GM21381 (cell line): ENCODE measurements at regions not wholly inside any gene's neighbourhood (a gene's known extent, or its start where the extent isn't known, plus 50 kb on each side); places are given as distances from the start of the nearest gene placed in this dataset.

Experiments
- ATAC-seq: cut with Tn5 transposase; IDR thresholded peaks from one replicate; pipeline ENCODE4 v1.9.1; 2021; ENCODE audit warnings: mild to moderate bottlenecking, moderate library complexity; ENCODE audit not compliant: unreplicated experiment

DNA sequence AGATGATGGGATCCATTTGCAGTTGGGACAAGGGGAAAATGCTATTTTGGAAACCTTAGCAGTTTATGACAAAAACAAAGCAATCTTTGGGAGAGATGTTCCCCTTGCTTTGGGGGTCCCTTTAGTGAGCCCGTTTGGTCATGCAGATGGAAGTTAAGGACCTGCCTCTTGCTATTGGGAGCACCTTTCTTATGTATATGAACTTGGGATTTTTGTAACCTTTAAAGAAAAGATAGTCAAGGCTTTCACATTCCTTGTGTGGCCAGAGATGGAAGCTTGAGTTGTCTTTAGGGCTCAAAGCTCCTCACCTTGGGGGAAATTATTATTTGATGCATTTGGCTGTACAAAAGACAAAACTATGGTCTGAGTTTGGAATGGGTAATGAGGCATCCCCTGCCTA, 179.0 kb upstream of the PLPP4 start:
- no peak for ATAC-seq

GRCh38 chr10:120279196-120279595, 177.8 kb upstream of the PLPP4 start:
- no peak for ATAC-seq

DNA sequence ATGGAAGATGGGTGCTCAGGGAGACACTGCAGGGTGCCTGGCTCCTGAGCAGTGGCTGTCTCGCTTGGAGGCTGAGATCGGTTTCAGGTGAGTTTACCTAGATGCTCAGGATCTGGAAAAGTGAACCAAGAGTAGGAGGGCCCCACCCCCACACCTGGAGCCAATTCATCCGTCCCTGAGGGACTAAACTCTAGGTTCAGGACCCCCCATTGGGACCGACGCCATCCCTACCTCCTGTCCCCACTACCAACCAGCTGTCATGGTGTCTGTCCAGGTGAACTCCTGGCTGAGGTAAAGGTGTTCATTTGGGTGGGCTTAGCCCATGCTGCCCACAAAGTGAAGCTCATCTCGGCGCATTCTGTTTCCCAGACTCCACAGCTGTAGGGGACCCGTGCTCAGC, 174.6 kb upstream of the PLPP4 start:
- no peak for ATAC-seq

GRCh38 chr10:120282846-120283492, 174.1 kb upstream of the PLPP4 start:
- no peak for ATAC-seq

GRCh38 chr10:120285408-120285807, 171.6 kb upstream of the PLPP4 start:
- no peak for ATAC-seq

GRCh38 chr10:120286280-120286679, 170.7 kb upstream of the PLPP4 start:
- no peak for ATAC-seq

DNA sequence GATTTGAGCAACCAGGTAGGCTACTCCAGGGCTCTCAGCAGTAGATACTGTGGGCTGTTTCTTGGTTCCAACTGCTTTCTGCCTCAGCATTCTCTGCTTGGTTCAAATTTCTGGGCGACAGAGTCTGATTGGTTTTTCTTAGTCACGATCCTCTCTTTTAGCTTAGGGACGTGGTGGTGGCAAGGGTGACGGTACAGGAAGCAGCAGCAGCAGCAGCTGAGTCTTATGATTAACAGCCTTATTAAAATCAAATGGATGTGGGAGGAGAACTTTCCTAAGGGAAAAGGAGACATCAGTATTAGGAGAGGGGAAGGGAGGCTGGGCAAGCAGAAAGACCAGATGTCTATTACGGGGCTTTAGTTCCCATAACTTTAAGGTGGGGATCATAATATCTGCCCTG, 156.5 kb upstream of the PLPP4 start:
- no peak for ATAC-seq

DNA sequence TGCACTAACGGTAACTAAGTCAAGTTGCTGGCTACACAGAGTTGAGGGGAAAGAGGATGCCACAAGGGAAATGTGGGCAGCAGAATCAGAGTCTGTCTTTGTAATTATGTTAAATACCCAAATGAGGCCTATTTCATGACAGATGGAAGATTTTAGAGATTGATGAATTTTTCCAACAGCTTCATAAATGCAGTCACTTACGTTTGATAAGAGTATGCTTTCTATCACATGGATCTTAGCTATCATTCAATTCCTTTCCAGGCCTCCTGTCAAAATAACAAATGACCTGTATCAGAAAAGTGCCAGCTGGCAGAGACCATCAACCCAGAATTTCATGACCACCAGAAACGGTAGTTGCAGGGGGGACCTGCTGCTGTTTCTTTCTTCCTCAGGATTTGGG, 148.4 kb upstream of the PLPP4 start:
- no peak for ATAC-seq

GRCh38 chr10:120313715-120314114, 143.3 kb upstream of the PLPP4 start:
- no peak for ATAC-seq

GRCh38 chr10:120314442-120314841, 142.6 kb upstream of the PLPP4 start:
- no peak for ATAC-seq

GRCh38 chr10:120318862-120319261, 138.2 kb upstream of the PLPP4 start:
- no peak for ATAC-seq

DNA sequence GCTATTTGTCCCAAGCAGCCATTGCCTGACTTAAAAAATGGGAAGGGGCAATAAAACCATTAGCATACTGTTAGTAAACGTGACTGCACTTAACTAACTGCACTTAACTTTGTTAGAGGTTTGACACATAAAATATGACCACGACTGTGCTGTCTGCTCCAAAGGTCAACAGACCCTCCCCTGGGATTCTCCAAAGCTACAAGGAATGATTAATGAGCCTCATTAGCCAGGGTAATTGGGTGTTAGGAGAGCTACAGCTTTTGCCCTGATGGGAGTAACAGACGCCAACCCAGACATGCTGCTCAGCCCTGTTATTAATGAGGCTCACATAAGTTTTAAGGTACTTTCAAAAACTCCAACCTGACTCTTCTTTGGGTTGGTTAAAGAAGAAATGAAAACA, 129.4 kb upstream of the PLPP4 start:
- ATAC-seq, result no peak

DNA sequence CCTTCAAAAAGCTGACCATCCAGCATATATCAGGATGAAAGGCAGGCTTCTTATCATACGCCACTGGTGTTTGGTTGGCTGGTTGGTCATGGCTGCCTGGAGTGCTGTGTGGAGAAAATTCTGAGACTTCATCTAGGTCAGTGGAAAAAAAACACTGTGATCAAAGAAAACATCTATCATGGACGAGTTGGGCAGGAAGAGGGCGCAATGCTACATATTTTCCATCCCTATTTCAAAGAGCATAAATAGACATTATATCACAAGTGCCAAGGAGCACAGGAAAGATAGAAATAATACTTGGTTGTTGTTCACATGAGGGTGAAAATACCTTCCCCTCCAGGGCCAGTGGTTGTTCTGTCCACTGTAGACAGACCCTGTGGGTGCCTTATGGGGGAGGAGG, 128.4 kb upstream of the PLPP4 start:
- no peak for ATAC-seq

DNA sequence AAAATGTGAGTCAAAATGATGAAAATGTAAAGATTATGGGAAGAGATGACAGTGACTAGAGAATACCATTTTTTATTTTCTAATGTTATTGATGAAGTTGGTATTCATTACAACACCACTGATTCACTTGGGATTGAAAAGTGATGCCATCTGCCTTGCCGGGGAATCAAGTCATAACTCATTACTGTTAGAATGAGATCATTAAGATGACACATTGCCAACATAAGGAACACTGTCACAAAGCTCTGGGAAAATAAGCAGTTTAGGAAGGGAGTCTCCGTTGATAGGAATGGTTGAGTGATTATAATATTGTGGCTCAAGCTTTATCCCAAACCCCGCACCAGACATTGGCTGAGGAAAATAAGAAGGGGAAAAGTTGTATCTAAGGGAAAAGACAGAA, 121.5 kb upstream of the PLPP4 start:
- ATAC-seq, result no peak

GRCh38 chr10:120336306-120336910, 120.6 kb upstream of the PLPP4 start:
- ATAC-seq, result no peak

GRCh38 chr10:120336911-120337540, 120.0 kb upstream of the PLPP4 start:
- ATAC-seq, result no peak

DNA sequence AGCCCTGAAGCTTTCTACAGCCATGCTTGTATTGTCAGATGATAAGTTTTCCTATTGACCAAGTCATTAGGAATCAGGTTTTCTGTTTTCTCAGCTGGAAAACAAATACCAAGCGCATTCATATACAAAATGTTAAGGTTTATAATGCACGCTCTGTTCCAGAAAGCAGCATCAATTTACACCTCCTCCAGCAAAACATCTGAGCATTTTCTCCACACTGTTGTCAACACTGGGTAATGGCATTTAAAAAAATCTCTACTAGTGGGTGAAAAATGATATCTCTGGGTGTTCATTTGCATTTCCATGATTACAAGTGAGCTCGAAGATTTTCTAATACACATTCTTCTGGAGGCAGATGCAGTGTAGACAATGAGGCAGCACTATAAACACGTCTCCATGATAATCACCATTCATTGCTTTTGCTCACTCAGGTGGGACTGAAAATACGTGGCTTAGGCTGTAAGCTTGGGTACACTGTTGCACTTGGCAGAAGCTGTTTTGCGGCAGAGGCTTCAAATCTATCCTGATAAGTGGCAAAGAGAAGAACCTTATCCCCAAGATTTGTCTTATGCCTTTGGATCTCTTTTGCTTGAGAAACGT, 114.8 kb upstream of the PLPP4 start:
- no peak for ATAC-seq

DNA sequence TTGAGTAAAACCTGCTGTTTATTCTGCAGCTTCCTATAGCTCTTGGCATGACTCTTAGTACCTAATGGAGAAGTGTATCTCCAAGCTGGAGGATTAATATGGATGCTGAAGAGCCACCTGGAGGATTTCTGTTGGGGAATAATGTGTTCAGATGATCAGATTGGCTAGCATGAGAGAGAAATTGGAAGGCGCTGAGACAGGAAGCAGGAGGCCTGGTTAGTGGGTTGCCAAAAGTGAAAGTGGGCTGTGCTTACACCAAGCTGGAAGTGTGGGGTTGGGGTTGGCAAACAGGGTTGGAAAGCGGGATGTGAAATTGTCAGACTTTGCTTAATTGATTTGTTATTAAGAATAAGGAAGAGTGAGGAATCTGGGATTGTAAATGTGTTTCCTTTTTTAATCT, 111.8 kb upstream of the PLPP4 start:
- no peak for ATAC-seq

DNA sequence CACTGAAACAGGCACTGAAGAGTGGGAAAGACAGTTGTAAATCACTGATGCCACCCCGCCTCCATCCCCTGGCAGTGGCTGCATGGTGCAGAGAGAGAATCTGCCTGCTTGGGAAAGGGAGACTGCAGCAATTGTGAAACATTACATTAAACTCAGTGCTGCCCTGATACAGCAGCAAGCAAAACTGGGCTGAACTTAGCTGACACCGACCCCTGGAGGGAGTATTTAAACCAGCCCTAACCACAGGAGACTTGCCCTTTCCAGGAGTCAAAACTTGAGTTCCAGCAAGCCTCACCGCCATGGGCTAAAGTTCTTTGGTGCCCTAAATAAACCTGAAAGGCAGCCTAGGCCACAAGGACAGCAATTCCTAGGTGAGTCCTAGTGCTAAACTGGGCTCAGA, 109.4 kb upstream of the PLPP4 start:
- no peak for ATAC-seq

DNA sequence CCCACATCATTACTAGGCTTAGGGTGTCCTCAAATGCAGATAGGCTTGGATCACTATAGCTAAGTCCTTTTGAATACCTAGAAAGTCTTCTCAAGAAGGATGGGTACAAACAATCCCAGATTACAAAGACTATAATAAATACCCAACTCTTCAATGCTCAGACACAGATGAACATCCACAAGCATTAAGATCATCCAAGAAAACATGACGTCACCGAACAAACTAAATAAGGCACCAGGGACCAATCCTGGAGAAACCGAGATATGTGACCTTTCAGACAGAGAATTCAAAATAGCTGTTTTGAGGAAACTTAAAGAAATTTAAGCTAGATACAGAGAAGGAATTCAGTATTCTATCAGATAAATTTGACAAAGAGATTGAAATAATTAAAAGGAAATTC, 108.0 kb upstream of the PLPP4 start:
- no peak for ATAC-seq

DNA sequence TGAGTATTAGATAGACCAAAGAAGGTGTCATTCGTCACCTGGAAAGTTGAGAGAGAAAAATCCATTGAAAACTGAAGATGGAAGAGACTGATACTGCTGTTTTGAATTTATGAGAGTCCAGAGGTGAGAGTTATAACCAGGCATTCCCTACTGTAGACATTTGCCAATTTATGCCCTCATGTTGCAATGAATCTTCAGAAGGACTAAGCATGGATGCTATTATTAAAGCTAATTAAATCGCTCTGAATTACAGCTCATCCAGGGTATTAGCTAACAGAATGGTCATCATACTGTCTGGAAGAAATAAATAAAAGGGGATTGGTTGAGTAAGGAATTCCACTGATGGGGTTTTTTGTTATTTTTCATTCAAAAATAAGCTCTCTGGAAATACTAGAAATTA, 101.6 kb upstream of the PLPP4 start:
- no peak for ATAC-seq

- no peak for ATAC-seq
These were observed 96.5 kb upstream of the PLPP4 start for GRCh38 chr10:120360571-120360970.
